HG02759 (cell line): ENCODE measurements at regions not wholly inside any gene's neighbourhood (a gene's known extent, or its start where the extent isn't known, plus 50 kb on each side); places are given as distances from the start of the nearest gene placed in this dataset.
"Not testable (repeated sequence)": the region's sequence is repeated elsewhere in the genome, so short reads cannot be mapped to it uniquely, and the experiment has no call there.

Experiments used
- ATAC-seq: cut with Tn5 transposase; IDR thresholded peaks from one replicate; pipeline ENCODE4 v1.9.1; 2021; ENCODE audit warnings: mild to moderate bottlenecking, moderate library complexity; ENCODE audit not compliant: unreplicated experiment

DNA sequence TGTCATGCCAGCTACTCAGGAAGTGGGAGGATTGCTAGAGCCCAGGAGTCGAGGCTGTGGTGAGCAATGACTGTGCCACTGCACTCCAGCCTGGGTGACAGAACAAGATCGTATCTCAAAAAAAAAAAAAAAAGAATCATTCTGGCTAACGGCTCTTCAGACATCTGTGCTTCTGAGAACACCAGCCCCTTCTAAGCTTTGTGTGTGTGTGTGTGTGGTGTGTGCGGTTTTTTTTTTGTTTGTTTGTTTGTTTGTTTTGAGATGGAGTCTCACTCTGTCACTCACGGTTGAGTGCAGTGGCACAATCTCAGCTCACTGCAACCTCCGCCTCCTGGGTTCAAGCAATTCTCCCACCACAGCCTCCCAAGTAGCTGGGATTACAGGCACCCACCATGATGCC, 79.4 kb upstream of the DRD5 start:
- not testable (repeated sequence) for ATAC-seq

DNA sequence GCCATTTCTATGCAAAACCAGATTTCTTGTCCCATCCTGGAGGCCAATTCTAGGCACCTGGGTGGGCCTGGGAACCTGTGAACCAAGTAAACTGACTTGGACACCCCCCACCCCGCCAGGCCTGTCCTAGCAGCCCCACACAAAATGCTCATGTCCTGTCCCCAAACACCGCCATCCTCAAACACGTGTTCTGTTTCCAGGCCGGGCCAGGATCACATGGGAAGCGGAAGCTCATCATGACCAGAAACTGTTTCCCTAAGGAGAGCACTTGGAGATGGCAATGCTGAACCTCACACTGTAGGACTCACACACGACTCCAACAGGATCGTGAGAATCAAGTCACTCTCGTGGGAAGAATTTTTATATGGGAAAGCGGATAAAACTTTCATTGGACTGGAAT, 78.7 kb upstream of the DRD5 start:
- not testable (repeated sequence) for ATAC-seq

DNA sequence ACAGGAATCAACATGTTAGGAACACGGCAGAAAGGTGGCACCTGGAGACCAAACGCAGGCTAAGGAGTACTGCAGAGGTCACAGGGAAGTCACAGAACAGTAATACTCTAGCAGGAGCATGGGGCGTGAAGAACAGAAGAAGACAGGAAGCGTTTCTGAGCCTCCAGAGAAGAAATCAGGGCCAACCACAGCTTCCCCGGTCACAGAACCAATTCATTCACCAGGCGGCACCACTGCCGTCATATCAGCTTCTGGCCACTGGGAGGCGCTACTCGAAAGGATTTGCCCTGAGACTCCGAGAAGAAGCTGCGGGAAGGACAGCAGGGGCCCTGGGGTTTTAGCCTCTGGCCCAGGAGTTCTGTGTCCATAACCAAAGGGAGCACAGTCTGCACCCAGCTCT, 78.0 kb upstream of the DRD5 start:
- ATAC-seq: no peak

DNA sequence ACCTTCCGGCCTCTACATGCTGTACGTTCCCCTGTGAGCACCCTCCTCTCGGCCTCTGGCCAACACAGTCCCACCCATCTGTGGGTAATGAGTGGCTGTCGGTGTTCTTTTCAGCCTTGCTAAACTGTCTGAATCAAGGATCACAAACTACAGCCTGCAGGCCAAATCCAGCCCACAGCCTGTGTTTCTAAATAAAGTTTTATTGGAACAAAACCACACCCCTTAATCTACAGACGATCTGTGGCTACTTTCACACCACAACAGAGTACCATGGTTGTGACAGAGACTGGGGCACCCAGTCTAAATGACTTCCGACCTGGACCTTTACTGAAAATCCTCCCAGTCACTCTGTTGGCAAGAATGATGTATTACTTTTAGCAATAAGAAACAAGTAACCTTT, 77.3 kb upstream of the DRD5 start:
- ATAC-seq: not testable (repeated sequence)

DNA sequence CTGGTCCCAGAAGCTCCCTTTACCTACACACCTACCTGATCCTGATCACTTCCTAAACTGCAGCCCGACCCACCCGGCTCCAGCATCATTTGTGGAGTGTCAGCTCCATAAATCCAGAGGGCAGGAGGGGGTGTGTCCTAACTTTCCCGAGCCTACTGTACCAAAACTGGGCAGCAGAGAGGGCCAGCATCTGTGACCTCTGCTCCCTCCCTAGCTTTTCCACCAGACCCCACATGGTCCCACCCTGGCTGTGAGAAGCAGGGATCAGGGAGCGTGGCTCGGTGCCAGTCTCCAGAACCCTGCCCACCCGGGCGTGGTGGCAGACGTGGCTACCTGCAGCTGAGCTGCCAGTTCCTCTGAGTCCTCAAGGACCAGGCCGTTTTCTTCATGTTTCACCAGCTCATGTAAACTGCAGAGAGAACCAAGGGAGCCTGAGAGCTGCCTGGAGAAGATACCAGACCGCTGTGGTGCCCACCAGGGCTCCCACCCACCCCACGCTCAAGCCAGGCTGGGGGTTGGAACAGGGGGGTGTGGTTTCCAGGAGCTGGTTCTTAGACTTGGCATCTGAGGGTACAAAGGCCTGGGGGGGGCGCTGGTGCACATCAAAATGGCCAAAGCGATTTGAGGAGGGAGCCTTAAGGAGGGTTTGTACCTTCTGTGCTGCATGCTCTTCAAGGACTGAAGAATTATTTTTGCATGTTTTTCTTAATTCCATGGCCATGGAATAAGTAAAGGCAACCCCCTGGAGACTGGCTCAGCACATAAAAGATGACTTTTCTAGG, 76.7 kb upstream of the DRD5 start:
- ATAC-seq: no peak

DNA sequence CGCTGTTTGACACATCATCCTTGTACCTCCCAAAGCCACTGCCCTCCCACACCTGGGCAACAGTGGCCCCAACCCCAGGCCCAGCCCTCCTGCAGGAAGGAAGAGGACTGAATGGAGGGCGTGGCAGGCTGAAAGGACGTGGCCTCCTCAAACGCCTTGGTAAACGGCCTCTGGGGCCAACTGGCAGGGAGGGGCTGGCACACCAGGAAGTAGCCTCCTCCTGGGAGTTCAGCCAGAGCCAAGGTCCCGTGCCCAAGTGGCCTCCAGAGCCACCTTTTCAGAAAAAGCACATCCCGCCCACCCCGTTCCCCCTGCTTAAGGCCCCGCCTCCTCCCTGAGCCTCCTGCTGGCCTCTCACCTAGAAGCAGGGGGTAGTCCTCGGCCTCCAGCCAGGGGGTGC, 74.2 kb upstream of the DRD5 start:
- ATAC-seq: not testable (repeated sequence)

DNA sequence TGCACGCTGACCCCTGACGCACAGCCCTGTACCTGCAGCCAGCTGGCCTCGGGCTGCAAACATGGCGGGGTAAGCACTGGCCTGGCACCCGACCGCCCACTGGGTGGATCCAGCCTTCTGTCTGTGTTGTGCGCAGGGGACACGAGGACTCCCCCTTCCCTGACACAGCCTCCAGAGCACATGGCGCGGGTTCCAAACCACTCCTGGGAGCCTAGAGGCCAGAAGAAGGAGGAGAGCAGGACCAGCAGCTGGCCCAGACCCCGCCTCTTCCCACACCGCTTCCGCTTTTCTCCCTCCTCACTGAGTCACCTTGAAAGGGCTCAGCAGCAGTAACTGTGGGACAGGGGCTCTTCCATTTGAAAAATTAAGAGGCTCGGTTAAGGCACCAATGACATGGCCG, 73.5 kb upstream of the DRD5 start:
- not testable (repeated sequence) for ATAC-seq

DNA sequence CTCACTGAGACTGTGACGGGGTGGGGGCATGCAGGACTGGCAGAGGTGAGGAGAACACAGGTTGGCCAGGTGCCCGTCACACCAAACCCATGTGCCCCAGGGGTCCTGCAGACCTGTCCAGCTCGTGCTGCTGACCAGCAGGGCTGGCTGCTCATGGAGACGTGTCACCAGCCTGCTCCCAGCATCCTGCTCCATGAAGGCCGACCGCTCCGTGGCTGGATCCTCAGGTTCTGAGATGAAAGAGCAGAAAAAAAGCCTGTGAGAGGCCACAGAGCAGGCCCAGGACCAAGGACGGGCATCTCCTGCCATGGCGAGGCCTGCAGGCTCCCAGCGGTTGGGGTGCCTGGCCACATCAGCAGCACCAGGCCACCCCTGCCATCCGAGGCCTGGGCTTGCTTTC, 71.7 kb upstream of the DRD5 start:
- ATAC-seq: no peak

DNA sequence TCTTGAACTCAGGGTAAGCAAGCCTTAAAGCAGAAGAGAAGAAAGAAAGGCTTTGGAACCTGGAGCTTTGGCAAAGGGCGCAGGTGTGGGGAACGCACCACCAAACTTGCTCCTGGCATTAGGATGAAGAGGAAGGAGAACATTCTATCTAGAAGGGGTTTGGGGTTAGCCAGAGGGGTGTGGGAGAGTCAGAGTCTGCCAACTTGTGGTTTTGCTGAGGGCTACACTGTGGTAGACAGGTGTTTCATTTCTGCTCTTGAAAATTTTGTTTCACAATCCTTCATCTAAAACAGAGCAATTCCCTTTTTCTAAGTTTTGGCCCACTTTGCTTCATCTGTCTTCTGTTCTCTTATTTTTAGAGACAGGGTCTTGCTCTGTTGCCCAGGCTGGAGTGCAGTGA, 66.2 kb upstream of the DRD5 start:
- not testable (repeated sequence) for ATAC-seq

DNA sequence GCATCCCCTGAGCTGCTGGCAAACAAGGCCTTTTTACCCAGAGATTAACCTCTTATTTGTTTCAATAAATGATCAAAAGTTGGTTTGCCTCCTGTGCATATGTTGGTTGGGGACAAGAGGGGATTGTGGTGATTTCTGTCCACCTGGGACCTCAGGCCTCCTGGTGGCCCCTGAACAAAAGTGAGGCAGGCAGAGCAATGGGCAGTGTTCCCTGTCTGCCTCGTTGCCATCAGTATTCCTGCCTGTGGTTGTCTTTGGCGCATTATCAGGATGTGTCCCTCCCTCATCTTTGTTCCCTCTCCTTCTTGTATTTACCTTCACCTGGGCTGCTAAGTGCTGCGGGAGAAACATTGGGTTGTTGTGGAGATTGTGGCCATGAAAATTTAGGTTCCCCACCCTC, 65.3 kb upstream of the DRD5 start:
- ATAC-seq: no peak

DNA sequence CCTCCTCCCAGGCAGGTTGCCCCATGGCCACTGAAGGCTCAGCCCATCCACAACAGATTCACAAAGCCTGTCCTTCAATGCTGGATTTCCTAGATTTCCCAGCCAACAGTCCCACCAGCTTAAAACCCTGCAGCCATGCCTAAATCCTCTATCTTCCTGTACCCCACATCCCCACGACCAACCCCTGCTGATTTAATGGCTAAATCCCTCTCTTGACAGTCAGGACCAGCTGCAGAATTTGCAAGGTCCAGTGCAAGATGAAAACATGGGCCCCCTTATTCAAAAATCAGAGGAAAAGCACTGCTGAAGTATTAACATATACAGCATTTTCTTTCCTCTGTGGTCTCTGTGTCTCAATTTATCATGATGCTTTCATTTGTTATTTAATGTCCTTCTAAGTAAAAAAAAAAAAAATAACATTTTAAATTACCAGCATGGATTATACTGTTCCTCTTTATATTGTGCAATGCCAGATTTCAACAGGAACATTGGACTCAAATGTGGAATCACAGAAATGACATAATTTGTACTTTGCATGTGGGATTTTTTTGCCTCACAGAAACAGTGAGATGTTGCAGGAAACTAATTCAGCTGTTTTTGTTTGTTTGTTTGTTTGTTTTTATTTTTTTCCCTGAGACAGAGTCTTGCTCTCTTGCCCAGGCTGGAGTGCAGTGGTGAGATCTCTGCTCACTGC, 63.0 kb upstream of the DRD5 start:
- ATAC-seq: not testable (repeated sequence)

DNA sequence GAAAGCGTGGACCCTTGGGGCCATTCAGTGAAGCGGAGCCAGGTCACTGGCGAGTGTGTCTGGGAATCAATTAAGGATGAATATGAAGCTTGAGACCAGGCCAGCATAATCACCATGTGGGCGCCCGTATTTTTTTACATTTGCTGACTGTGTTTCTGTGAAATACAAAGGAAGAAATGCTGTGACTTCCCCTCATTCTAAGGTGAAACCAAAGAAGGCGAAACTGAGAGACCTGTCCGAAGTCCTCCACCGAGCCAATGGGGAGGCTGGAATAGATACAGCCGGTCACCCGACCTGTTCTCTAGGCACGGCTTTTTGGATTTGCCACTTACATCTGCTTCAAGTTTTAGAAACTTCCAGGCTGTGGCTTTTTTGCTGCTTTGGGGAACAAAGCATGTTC, 59.3 kb upstream of the DRD5 start:
- ATAC-seq: not testable (repeated sequence)
